ENCODE measurements at regions not wholly inside any gene's neighbourhood (a gene's known extent, or its start where the extent isn't known, plus 50 kb on each side); places are given as distances from the start of the nearest gene placed in this dataset.

DNA sequence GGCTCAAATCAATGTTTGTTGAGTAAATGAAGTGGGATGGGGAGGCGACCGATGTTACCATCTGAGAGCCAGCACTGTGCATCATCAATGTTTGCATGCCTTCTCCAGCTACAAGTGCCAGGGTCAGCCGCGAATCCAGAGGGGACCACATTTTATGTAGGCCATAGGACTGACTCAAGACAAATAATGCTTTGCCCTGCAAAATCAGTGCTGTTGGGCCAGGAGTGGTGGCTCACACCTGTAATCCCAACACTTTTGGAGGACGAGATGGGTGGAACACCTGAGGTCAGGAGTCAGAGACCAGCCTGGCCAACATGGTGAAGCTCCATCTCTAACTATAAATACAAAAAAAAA, 53.1 kb upstream of the WSB1 start:
- TF ChIP-seq ZBTB7A (IDR thresholded peaks at IDR 0.05; ENCODE audit: low read depth) (no peak), NFIC (IDR thresholded peaks at IDR 0.05) (no peak), CREB1 (IDR thresholded peaks at IDR 0.05; ENCODE audit: low read depth) (no peak), EP300 (IDR thresholded peaks at IDR 0.05; ENCODE audit: borderline replicate concordance) (no peak), FOXM1 (IDR thresholded peaks at IDR 0.05; ENCODE audit: borderline replicate concordance, low read depth) (no peak), YY1 (IDR thresholded peaks at IDR 0.05; ENCODE audit: low read depth) (no peak), CEBPB (IDR thresholded peaks at IDR 0.05) (no peak), RAD21 (IDR thresholded peaks at IDR 0.05; ENCODE audit: low read depth) (no peak), TAF1 (IDR thresholded peaks at IDR 0.05; ENCODE audit: low read depth) (no peak), MAX (IDR thresholded peaks at IDR 0.05) (no peak), EGR1 (IDR thresholded peaks at IDR 0.05) (no peak), TEAD4 (IDR thresholded peaks at IDR 0.05) (no peak), TCF12 (IDR thresholded peaks at IDR 0.05; ENCODE audit: low read depth) (no peak)
- TF ChIP-seq, protein P1, sequence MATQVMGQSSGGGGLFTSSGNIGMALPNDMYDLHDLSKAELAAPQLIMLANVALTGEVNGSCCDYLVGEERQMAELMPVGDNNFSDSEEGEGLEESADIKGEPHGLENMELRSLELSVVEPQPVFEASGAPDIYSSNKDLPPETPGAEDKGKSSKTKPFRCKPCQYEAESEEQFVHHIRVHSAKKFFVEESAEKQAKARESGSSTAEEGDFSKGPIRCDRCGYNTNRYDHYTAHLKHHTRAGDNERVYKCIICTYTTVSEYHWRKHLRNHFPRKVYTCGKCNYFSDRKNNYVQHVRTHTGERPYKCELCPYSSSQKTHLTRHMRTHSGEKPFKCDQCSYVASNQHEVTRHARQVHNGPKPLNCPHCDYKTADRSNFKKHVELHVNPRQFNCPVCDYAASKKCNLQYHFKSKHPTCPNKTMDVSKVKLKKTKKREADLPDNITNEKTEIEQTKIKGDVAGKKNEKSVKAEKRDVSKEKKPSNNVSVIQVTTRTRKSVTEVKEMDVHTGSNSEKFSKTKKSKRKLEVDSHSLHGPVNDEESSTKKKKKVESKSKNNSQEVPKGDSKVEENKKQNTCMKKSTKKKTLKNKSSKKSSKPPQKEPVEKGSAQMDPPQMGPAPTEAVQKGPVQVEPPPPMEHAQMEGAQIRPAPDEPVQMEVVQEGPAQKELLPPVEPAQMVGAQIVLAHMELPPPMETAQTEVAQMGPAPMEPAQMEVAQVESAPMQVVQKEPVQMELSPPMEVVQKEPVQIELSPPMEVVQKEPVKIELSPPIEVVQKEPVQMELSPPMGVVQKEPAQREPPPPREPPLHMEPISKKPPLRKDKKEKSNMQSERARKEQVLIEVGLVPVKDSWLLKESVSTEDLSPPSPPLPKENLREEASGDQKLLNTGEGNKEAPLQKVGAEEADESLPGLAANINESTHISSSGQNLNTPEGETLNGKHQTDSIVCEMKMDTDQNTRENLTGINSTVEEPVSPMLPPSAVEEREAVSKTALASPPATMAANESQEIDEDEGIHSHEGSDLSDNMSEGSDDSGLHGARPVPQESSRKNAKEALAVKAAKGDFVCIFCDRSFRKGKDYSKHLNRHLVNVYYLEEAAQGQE (IDR thresholded peaks at IDR 0.05; ENCODE audit: low read depth): no peak
- TF ChIP-seq, protein P2, sequence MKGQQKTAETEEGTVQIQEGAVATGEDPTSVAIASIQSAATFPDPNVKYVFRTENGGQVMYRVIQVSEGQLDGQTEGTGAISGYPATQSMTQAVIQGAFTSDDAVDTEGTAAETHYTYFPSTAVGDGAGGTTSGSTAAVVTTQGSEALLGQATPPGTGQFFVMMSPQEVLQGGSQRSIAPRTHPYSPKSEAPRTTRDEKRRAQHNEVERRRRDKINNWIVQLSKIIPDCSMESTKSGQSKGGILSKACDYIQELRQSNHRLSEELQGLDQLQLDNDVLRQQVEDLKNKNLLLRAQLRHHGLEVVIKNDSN (IDR thresholded peaks at IDR 0.05): no peak

- TF ChIP-seq ZBTB7A (IDR thresholded peaks at IDR 0.05; ENCODE audit: low read depth): peak; percentile 54; the same call in 1 of the 2 replicates
- peak; percentile 84; the same call in 1 of the 2 replicates for TF ChIP-seq FOXM1 (IDR thresholded peaks at IDR 0.05; ENCODE audit: borderline replicate concordance, low read depth)
- TF ChIP-seq EP300 (IDR thresholded peaks at IDR 0.05; ENCODE audit: borderline replicate concordance): peak; percentile 96
- TF ChIP-seq TEAD4 (IDR thresholded peaks at IDR 0.05): peak; percentile 98
- peak; percentile 86 for TF ChIP-seq YY1 (IDR thresholded peaks at IDR 0.05; ENCODE audit: low read depth)
- peak; percentile 99 for TF ChIP-seq NFIC (IDR thresholded peaks at IDR 0.05)
- peak; percentile 86 for TF ChIP-seq MAX (IDR thresholded peaks at IDR 0.05)
- TF ChIP-seq CEBPB (IDR thresholded peaks at IDR 0.05): peak; percentile 75
- TF ChIP-seq, protein P2 (IDR thresholded peaks at IDR 0.05): peak; percentile 61
- no peak for TF ChIP-seq RAD21 (IDR thresholded peaks at IDR 0.05; ENCODE audit: low read depth)
- TF ChIP-seq TCF12 (IDR thresholded peaks at IDR 0.05; ENCODE audit: low read depth): peak; percentile 97
- no peak for TF ChIP-seq EGR1 (IDR thresholded peaks at IDR 0.05)
- TF ChIP-seq CREB1 (IDR thresholded peaks at IDR 0.05; ENCODE audit: low read depth): no peak
Measured at GRCh38 chr17:27241346-27241946, 52.5 kb upstream of the WSB1 start.

DNA sequence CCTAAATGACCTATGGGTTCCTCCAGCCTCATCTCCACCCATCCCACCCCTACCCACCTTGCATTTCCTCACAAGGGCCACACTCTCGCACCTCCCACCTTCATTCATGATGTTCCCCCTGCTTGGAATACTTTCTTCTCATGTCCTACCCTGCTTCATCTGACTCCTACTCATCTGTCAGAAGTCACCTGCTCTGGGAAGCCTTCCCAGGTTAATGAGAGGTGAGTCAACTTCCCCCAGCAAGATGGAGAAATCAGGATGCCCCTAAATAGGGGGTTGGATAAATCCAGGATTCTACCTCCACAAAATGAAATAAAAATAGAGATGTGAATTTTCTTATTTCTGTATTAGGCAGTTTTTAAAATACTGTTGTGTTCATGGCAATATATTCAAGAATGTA, 51.0 kb upstream of the WSB1 start:
- TF ChIP-seq TAF1 (IDR thresholded peaks at IDR 0.05; ENCODE audit: low read depth): no peak

GRCh38 chr17:27244011-27244410, 49.9 kb upstream of the WSB1 start:
- no peak for TF ChIP-seq FOXM1 (IDR thresholded peaks at IDR 0.05; ENCODE audit: borderline replicate concordance, low read depth)
- no peak for TF ChIP-seq TCF12 (IDR thresholded peaks at IDR 0.05; ENCODE audit: low read depth)
